C4-2B (cell line): ENCODE measurements at regions not wholly inside any gene's neighbourhood (a gene's known extent, or its start where the extent isn't known, plus 50 kb on each side); places are given as distances from the start of the nearest gene placed in this dataset.

Source experiments
- H3K27ac ChIP-seq: fragments of 450-650 bp; 2 replicates; pipeline ENCODE4 v1.5.1; 2017
- CTCF ChIP-seq: fragments of 450-650 bp; conservative IDR thresholded peaks from 2 replicates; pipeline ENCODE4 v1.5.1; 2017; ENCODE audit warnings: mild to moderate bottlenecking
- ZFX ChIP-seq: fragments of 450-650 bp; IDR thresholded peaks from 2 replicates; pipeline ENCODE4 v1.6.1; 2017

- no peak for TF ChIP-seq ZFX
- TF ChIP-seq CTCF: no peak
- H3K27ac ChIP-seq: no peak overlapping the region
These were observed 206.5 kb upstream of the BMP2 start for GRCh38 chr20:6560978-6561377.

GRCh38 chr20:6559791-6560190 is 207.7 kb upstream of the BMP2 start:
- TF ChIP-seq CTCF (no peak), ZFX (no peak)
- H3K27ac ChIP-seq: no peak overlapping the region

- no peak overlapping the region for H3K27ac ChIP-seq
These were observed 209.1 kb upstream of the BMP2 start for GRCh38 chr20:6558341-6558740.

GRCh38 chr20:6533761-6534479 is 233.6 kb upstream of the BMP2 start:
- TF ChIP-seq CTCF (no peak), ZFX (no peak)

More at GRCh38 chr20:6558341-6558740, 209.1 kb upstream of the BMP2 start:
- TF ChIP-seq CTCF: no peak
- TF ChIP-seq ZFX: no peak

GRCh38 chr20:6533351-6533750 is 234.1 kb upstream of the BMP2 start:
- no peak overlapping the region for H3K27ac ChIP-seq
- TF ChIP-seq CTCF: no peak

More at GRCh38 chr20:6533761-6534479, 233.6 kb upstream of the BMP2 start:
- H3K27ac ChIP-seq: no peak overlapping the region

GRCh38 chr20:6530779-6531315 is 236.6 kb upstream of the BMP2 start:
- TF ChIP-seq CTCF (no peak), ZFX (no peak)
- no peak overlapping the region for H3K27ac ChIP-seq

GRCh38 chr20:6530254-6530653 is 237.2 kb upstream of the BMP2 start:
- no peak overlapping the region for H3K27ac ChIP-seq
- TF ChIP-seq ZFX (no peak), CTCF (no peak)
